Hematopoietic multipotent progenitor cell treated with erythropoietin and hydrocortisone succinate and interleukin-3 and kit ligand, for 4 days (in vitro differentiated cells): ENCODE measurements at regions not wholly inside any gene's neighbourhood (a gene's known extent, or its start where the extent isn't known, plus 50 kb on each side); places are given as distances from the start of the nearest gene placed in this dataset.

Experiments
- DNase-seq: peaks from one replicate; pipeline ENCODE4 v3.0.0-alpha.2; 2015

DNA sequence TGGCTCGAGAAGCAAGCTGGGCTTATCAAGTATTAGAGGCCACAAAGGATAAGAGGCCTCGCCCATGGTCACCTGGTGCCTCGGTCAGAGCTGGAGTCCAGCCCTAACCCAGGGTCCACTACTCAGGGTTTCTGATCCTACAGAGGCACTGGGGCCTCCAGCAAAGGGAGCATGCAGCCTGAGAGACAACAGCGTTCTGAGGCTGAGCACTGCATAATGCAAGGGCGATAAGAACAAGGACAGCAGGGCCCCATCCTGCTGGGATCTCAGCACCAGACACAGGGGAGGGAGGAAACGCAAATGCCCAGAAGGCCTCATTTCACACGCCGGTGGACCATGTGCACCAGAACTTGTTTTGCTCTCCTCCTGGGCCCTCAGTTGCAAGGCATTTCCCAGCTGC lies 63.0 kb downstream of the C5orf15 start:
- no peak for DNase-seq

DNA sequence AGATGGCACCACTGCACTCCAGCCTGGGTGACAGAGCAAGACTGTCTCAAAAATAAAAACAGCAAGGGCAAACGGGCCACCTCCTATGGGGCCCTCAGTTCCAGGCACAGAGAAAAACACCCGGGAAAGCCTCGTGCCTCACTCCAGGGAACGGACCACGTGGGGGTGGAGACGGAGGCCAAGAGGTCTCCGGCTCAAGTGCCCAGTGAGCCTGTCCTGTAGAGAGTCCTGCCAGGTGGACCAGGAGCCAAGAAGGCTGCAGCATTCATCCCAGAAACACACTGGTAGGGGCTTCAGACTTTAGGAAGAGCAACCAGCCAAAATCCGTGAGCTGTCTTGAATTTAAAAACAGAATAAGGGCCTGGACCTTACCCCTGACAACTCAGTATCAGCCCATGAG lies 63.8 kb downstream of the C5orf15 start:
- no peak for DNase-seq

- DNase-seq: peak; percentile 79
Observed at GRCh38 chr5:133902511-133903118, 65.8 kb downstream of the C5orf15 start.

GRCh38 chr5:133900534-133901270 lies 67.7 kb downstream of the C5orf15 start:
- no peak for DNase-seq

DNA sequence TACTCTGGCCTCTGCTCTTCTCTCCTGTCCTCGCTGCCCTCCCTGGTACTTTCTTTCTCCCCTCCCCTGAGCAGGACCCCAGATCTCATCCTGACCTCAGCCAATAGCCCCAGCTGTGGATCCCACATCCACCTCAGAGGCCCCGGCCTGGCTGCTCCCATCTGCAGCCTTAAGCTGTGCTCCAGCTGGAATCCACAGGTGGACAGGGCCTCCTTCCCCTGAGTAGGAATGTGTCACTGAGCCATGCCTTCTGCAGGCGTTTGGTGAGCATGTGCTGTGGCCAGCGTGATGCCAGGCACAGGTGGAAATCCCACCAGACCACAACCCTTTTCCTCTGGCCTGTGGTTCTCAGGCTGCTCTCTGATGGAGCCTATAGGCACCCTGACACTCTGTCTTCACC lies 68.9 kb downstream of the C5orf15 start:
- no peak for DNase-seq

- DNase-seq: no peak
Observed at GRCh38 chr5:133898440-133898839, 70.0 kb downstream of the C5orf15 start.

DNA sequence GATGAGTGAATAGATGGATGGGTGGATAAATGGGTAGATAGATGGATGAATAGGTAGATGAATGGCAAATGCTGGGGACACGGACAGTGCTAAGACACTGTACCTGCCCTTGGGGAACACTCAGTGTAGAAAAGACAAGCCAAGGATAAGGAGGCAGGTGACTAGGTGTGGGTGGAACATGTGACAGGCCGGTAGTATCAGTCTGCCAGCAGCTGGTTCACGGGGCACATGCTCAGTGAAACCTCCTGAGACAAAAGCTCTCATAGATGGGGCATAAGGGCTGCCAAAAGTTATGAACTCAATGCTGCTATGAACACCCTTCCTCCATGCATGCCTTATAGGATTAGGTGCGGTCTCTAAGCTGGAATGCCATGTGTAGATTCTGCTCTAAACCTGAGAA lies 71.0 kb downstream of the C5orf15 start:
- DNase-seq: no peak

DNA sequence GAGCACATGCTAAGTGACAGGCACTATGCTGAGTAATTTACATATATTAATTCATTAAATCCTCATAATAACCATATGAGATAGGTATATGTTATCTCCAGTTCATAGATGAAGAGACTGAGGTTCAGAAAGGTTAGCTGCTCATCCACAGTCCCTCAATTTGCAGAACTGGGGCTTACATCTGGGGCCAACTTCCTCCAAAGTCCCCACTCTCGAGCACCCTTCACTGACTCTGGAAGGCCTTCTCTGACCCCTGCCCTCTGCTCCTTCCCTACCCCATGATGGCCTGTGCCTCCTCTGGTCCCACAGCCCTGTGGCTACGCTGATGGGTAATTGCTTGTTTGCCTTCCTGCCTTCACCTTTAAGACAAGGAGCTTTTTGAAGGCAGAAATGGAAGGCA lies 71.6 kb downstream of the C5orf15 start:
- no peak for DNase-seq

DNA sequence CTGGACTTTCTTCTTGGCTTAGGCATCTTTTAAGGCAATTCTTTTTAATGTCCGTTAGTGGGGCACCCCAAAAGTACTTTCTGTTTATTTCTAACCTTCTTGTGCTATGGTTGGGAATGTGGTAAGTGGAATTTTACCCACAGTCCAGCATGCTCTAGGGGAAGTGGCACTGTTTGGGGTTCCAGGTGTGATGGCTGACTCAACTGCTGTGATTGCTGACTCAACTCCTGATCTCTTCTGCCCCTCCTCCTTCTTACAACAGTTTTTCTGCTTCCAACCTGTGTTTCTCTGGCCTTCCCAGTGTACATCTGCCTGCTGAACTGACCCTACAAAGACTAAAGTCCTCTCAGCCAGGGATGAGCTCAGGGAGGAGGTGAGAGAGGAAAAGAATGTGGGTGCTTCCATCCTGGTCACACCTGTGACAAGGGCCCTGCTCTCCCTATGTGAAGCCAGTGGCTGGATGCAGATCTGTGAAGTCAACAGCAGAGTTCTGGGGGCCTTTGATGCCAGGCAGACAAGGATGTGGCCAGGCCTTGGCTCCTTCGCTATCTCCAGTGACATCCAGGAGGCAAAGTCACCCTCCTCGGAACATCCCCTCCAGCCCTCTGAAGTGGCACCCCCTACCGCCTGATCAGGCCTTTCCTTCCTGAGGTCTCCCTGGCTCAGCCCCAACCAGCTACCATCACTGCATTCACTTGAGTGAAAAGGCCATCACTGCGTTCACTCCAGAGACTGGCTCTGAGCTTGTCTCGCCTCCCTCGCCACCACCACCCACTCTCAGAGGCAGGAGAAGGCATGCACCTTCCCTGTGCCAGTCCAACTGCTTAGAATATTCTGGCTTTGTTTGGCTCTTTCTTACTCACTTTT lies 72.2 kb downstream of the C5orf15 start:
- no peak for DNase-seq

- DNase-seq: no peak
Observed at GRCh38 chr5:133894143-133894542, 74.3 kb downstream of the C5orf15 start.

GRCh38 chr5:133892774-133893173 lies 75.7 kb downstream of the C5orf15 start:
- DNase-seq: no peak

- DNase-seq: no peak
Observed at GRCh38 chr5:133892306-133892705, 76.1 kb downstream of the C5orf15 start.

DNA sequence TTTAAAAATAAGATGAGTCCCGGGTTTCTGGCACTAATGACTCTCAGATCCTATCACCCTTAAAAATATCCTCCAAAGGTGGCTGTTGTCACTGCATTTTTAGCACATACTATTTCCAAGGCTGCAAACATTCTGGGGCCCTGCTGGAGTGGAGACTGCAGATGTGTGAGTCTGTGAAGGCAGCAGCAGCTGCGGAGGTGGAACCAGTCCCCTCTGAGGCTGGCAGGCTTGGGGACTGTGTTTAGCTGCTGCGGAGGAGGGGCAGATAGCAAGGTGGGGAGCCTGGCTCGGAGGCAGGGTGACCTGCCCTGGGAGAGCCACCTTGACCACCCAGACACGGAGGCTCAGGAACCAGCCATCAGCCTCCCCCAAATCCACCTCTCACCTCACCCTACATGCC lies 77.0 kb downstream of the C5orf15 start:
- no peak for DNase-seq

- DNase-seq: no peak
Observed at GRCh38 chr5:133890776-133891280, 77.6 kb downstream of the C5orf15 start.

- DNase-seq: no peak
Observed at GRCh38 chr5:133890314-133890713, 78.1 kb downstream of the C5orf15 start.

GRCh38 chr5:133889271-133889905 lies 79.0 kb downstream of the C5orf15 start:
- DNase-seq: no peak

GRCh38 chr5:133888625-133888991 lies 79.8 kb downstream of the C5orf15 start:
- no peak for DNase-seq

DNA sequence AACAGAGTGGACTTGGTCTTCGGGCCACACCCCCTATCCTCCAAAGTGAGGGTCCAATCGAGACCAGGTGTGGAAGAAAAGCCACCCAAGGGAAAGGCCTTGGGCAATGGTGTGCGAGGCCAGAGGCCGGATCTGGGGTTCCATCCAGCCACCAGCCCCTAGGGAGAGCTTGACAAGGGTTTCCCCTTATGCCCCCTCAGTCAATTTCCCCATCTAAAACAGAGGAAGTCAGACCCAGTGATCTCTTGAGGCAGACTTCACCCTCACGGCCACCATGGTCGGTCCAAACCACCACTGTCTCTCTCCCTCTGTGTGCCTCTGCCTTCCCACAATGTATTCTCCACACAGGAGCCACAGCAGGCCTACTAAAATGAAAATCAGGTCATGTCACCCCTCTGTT lies 82.9 kb downstream of the C5orf15 start:
- no peak for DNase-seq

GRCh38 chr5:133884569-133885311 lies 83.7 kb downstream of the C5orf15 start:
- no peak for DNase-seq

DNA sequence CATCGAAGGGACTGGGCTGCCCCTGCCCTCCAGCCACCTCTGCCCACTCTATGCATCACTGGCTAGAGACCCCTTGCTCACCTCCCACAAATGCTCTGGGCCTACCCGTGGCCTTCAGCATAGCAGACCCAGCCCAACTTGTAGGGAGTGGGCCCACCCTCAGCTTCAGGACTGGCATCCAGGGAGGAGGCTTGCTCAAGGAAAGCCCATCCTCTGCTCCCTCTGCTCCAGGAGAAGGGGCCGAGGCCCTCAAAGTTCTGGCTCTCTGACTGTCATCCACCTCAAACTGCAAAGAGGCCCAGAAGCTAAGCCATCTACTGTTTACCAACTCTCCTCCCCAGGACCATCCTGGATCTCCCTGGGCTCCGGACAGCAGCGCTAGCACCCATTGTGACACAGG lies 84.5 kb downstream of the C5orf15 start:
- no peak for DNase-seq

DNA sequence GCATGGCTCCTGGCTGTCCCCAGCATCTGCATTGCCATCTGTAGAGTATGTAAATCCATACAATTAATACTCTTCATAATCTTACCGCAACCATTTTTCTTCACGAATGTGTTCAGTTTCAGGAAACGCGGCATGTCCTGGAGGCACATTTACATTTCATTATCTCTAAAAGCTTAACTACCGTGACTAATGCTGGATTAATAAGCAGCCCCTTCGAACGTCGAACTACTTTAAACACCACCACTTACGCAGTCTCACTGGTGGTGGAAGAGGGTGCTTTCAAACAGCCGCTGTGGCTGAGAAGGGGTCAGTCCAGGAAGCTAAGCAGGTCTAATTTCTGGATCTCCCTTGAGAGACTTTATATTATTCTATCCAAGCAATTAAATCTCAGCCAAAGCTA lies 85.6 kb downstream of the C5orf15 start:
- DNase-seq: no peak

- no peak for DNase-seq
Observed at GRCh38 chr5:133882389-133882695, 86.1 kb downstream of the C5orf15 start.
